Activated CD4-positive, alpha-beta T cell treated with anti-CD3 and anti-CD28 coated beads for 36 hours (primary cell): ENCODE measurements at regions not wholly inside any gene's neighbourhood (a gene's known extent, or its start where the extent isn't known, plus 50 kb on each side); places are given as distances from the start of the nearest gene placed in this dataset.

Experiments used
- ATAC-seq: fragments of 200-7000 bp; cut with Tn5 transposase; one replicate; pipeline ENCODE4 v1.10.0; 2021; ENCODE audit warnings: mild to moderate bottlenecking, moderate library complexity
- CTCF ChIA-PET: fragments of 350-600 bp; sonication (Branson Sonifier 250); formaldehyde crosslinking; loops from one replicate; lab custom pipeline; 2021; ENCODE audit warnings: antibody characterized with exemption; lab: Charles Lee
- POLR2A ChIA-PET: fragments of 350-600 bp; sonication (Branson Sonifier 250); formaldehyde crosslinking; loops from one replicate; lab custom pipeline; 2021; ENCODE audit warnings: antibody characterized with exemption, inconsistent platforms; lab: Charles Lee
- DNase-seq: peaks from one replicate; pipeline ENCODE4 v3.0.0-alpha.2; 2020
- H3K27ac Mint-ChIP-seq: one replicate; pipeline ENCODE4 v1.8.0; 2021; ENCODE audit warnings: mixed read lengths
- H3K27me3 Mint-ChIP-seq: one replicate; pipeline ENCODE4 v1.8.0; 2021; ENCODE audit warnings: mixed read lengths
- H3K36me3 Mint-ChIP-seq: one replicate; pipeline ENCODE4 v1.8.0; 2021; ENCODE audit warnings: low read depth, mixed read lengths
- H3K4me1 Mint-ChIP-seq: one replicate; pipeline ENCODE4 v1.8.0; 2021; ENCODE audit warnings: mixed read lengths
- H3K4me3 Mint-ChIP-seq: one replicate; pipeline ENCODE4 v1.8.0; 2021; ENCODE audit warnings: mild to moderate bottlenecking, moderate library complexity, mixed read lengths
- H3K9me3 Mint-ChIP-seq: one replicate; pipeline ENCODE4 v1.8.0; 2021; ENCODE audit warnings: low read depth, mixed read lengths
- intact Hi-C, 2 experiments: fragments of 100-400 bp; cut with DNase I in 1 of 2; cut with micrococcal nuclease in 1 of 2; formaldehyde crosslinking; loops; one replicate each; pipeline versions ENCODE4 v1.14.2 to v1.15.1; 2022 to 2024; cut with DNase I, micrococcal nuclease

GRCh38 chr4:26267087-26267486 lies 53.7 kb upstream of the RBPJ start:
- DNase-seq = no peak
- no peak overlapping the region for H3K27ac Mint-ChIP-seq
- H3K27me3 Mint-ChIP-seq = peaks cover 16% of the 10 kb centered on the region
- intact Hi-C loops = no loop called here
- ATAC-seq = no peak
- CTCF ChIA-PET = no interaction called here
- no peak overlapping the region for H3K4me3 Mint-ChIP-seq
- POLR2A ChIA-PET = no interaction called here
- no peaks in the 10 kb centered on the region for H3K36me3 Mint-ChIP-seq
- H3K9me3 Mint-ChIP-seq = no peaks in the 10 kb centered on the region
- no peaks in the 10 kb centered on the region for H3K4me1 Mint-ChIP-seq

- no peak for DNase-seq
- ATAC-seq = no peak
- H3K4me3 Mint-ChIP-seq = no peak overlapping the region
- peaks cover 10% of the 10 kb centered on the region for H3K27me3 Mint-ChIP-seq
- no peaks in the 10 kb centered on the region for H3K36me3 Mint-ChIP-seq
- ChIA-PET CTCF (no interaction called here), POLR2A (no interaction called here)
- H3K27ac Mint-ChIP-seq = no peak overlapping the region
- intact Hi-C loops = no loop called here
- H3K9me3 Mint-ChIP-seq = peaks cover 2% of the 10 kb centered on the region
- peaks cover 8% of the 10 kb centered on the region for H3K4me1 Mint-ChIP-seq
These were observed 52.6 kb upstream of the RBPJ start for GRCh38 chr4:26268246-26268645.

- Mint-ChIP-seq H3K4me1 (peaks cover 16% of the 10 kb centered on the region), H3K27ac (no peak overlapping the region), H3K27me3 (peaks cover 10% of the 10 kb centered on the region), H3K9me3 (peaks cover 2% of the 10 kb centered on the region), H3K4me3 (no peak overlapping the region), H3K36me3 (no peaks in the 10 kb centered on the region)
- ChIA-PET POLR2A (no interaction called here), CTCF (interaction anchor here (0.8 kb wide), 1 partner anchor 1481 kb away, joined by 3 read pairs; no protein-coding TSS in a partner anchor)
- intact Hi-C loops = no loop called here
- ATAC-seq = no peak
- no peak for DNase-seq
These were observed 51.8 kb upstream of the RBPJ start for GRCh38 chr4:26269038-26269437.
